ENCODE measurements at regions not wholly inside any gene's neighbourhood (a gene's known extent, or its start where the extent isn't known, plus 50 kb on each side); places are given as distances from the start of the nearest gene placed in this dataset.

DNA sequence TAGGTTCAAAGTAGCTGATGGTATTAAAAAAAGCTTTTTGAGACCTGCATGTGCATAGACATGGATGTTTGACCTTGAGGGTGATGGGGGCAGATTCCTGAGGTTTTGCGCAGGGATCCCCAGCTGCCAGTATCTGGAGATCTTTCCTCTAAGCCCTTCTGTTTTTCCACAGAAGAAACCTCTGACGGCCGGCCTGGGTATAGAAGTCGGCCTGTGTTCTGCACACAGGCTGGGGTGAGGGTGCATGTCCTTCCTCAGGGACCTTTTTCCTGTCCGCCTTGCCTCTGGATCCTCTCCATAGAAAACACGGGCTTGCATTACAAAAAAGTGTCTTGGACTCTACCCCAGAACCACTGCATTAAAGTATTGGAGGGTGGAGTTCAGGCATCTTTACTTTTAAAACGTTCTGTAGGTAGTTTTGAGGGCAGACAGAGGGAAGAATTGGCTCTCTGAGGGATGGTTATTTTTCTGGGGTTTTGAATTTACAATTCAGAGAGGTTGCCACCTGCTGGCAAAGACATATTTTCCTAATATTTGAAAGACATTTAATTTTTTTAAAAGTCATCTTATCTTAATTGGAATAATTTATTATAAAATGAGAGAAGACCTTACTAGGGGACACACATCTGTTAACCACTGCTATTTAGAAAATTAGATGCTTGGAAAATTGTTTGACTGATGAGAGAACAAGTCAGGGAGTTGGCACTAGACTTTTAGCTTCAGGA is 350.6 kb downstream of the DCDC2C start:
- H3K79me2 ChIP-seq (ENCODE audit: control insufficient read depth, low read length): no peaks in the 10 kb centered on the region
- no peaks in the 10 kb centered on the region for H3K4me1 ChIP-seq (ENCODE audit: control insufficient read depth, low read length)
- no peaks in the 10 kb centered on the region for H3K9me3 ChIP-seq (ENCODE audit: control insufficient read depth, insufficient read depth, low read length)
- H3K27me3 ChIP-seq (ENCODE audit: control insufficient read depth, low read length): peaks cover 6% of the 10 kb centered on the region; the same call in 1 of the 2 replicates
- no peak overlapping the region for H3K4me2 ChIP-seq (ENCODE audit: low read length)
- no peak overlapping the region for H3K4me3 ChIP-seq (ENCODE audit: low read length)
- H3K36me3 ChIP-seq (ENCODE audit: control insufficient read depth, low read length): no peaks in the 10 kb centered on the region
- TF ChIP-seq, protein P1, sequence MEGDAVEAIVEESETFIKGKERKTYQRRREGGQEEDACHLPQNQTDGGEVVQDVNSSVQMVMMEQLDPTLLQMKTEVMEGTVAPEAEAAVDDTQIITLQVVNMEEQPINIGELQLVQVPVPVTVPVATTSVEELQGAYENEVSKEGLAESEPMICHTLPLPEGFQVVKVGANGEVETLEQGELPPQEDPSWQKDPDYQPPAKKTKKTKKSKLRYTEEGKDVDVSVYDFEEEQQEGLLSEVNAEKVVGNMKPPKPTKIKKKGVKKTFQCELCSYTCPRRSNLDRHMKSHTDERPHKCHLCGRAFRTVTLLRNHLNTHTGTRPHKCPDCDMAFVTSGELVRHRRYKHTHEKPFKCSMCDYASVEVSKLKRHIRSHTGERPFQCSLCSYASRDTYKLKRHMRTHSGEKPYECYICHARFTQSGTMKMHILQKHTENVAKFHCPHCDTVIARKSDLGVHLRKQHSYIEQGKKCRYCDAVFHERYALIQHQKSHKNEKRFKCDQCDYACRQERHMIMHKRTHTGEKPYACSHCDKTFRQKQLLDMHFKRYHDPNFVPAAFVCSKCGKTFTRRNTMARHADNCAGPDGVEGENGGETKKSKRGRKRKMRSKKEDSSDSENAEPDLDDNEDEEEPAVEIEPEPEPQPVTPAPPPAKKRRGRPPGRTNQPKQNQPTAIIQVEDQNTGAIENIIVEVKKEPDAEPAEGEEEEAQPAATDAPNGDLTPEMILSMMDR (IDR thresholded peaks at IDR 0.05; ENCODE audit: low read depth, low read length, poor library complexity, severe bottlenecking): no peak
- TF ChIP-seq EZH2phosphoT487 (IDR thresholded peaks at IDR 0.05; ENCODE audit: borderline replicate concordance, low read length): no peak
- no peaks in the 10 kb centered on the region for H3F3A ChIP-seq (ENCODE audit: control insufficient read depth, insufficient read depth)
- no peaks in the 10 kb centered on the region for H4K20me1 ChIP-seq (ENCODE audit: control insufficient read depth, insufficient read depth, low read depth, low read length)
- H3K9me2 ChIP-seq (replicated peaks; ENCODE audit: control insufficient read depth, low read length): no peaks in the 10 kb centered on the region
- H3K27ac ChIP-seq (ENCODE audit: low read depth, low read length): no peak overlapping the region

DNA sequence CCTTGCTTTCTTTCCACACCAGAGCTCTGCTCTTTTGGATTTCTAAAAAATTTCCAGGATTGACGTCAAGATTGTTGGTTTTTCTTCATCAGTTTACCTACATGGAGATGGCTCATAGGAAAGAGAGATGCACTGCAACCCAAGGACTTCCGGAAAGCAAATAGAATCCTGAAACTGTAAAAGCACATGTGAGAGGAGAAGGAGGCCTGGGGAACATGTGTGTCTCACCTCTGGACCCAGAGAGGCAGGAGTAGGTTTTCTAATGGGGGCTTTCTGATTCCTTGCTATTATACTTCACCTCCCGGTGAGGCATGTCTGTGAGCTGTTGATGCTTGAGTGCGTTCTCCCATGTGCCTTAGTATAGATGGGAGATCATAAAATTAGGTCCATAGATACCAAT is 362.8 kb downstream of the DCDC2C start:
- H3K4me3 ChIP-seq (ENCODE audit: low read length): no peak overlapping the region
- TF ChIP-seq EZH2phosphoT487 (IDR thresholded peaks at IDR 0.05; ENCODE audit: borderline replicate concordance, low read length): no peak
- TF ChIP-seq, protein P1 (IDR thresholded peaks at IDR 0.05; ENCODE audit: low read depth, low read length, poor library complexity, severe bottlenecking): no peak

DNA sequence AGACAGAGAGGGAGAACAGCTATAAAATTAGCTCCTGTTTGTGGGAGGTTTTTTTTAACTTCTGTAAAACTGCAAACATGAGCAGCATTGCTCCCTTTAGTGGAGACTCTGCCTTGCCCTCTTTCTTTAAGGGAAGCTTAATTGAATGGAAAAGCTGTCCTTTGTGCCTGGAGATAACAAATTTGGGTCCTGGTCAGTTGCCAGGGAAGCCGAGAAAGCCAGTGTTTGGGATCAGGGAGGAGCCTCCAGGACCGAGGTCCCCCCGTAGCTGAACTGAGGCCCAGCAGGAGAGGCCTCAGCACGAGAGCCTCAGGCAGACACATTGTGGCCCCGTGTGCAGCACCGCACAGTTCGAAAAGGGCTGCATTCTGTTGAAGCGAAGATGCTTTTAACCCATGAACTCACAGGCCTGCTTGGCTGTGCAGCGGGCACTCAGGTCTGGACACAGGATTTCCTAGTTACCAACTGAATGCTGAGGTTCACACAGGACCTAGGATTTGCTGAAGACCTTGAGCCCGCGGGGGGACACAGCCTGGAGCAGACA is 369.7 kb downstream of the DCDC2C start:
- H3K27ac ChIP-seq (ENCODE audit: low read depth, low read length): no peak overlapping the region
- no peaks in the 10 kb centered on the region for H3K4me1 ChIP-seq (ENCODE audit: control insufficient read depth, low read length)
- no peak overlapping the region for H3K4me2 ChIP-seq (ENCODE audit: low read length)
- no peaks in the 10 kb centered on the region for H3K36me3 ChIP-seq (ENCODE audit: control insufficient read depth, low read length)
- H4K20me1 ChIP-seq (ENCODE audit: control insufficient read depth, insufficient read depth, low read depth, low read length): no peaks in the 10 kb centered on the region
- H3K27me3 ChIP-seq (ENCODE audit: control insufficient read depth, low read length): no peaks in the 10 kb centered on the region
- no peaks in the 10 kb centered on the region for H3F3A ChIP-seq (ENCODE audit: control insufficient read depth, insufficient read depth)
- TF ChIP-seq EZH2phosphoT487 (IDR thresholded peaks at IDR 0.05; ENCODE audit: borderline replicate concordance, low read length): no peak
- TF ChIP-seq, protein P1 (IDR thresholded peaks at IDR 0.05; ENCODE audit: low read depth, low read length, poor library complexity, severe bottlenecking): no peak
- H3K9me3 ChIP-seq (ENCODE audit: control insufficient read depth, insufficient read depth, low read length): no peaks in the 10 kb centered on the region
- no peak overlapping the region for H3K4me3 ChIP-seq (ENCODE audit: low read length)
- no peaks in the 10 kb centered on the region for H3K79me2 ChIP-seq (ENCODE audit: control insufficient read depth, low read length)
- no peaks in the 10 kb centered on the region for H3K9me2 ChIP-seq (replicated peaks; ENCODE audit: control insufficient read depth, low read length)

More for the DNA sequence above, 362.8 kb downstream of the DCDC2C start:
- H3K36me3 ChIP-seq (ENCODE audit: control insufficient read depth, low read length): no peaks in the 10 kb centered on the region
- H3F3A ChIP-seq (ENCODE audit: control insufficient read depth, insufficient read depth): no peaks in the 10 kb centered on the region
- H4K20me1 ChIP-seq (ENCODE audit: control insufficient read depth, insufficient read depth, low read depth, low read length): no peaks in the 10 kb centered on the region
- H3K9me3 ChIP-seq (ENCODE audit: control insufficient read depth, insufficient read depth, low read length): no peaks in the 10 kb centered on the region
- H3K4me2 ChIP-seq (ENCODE audit: low read length): no peak overlapping the region
- H3K4me1 ChIP-seq (ENCODE audit: control insufficient read depth, low read length): no peaks in the 10 kb centered on the region
- no peaks in the 10 kb centered on the region for H3K79me2 ChIP-seq (ENCODE audit: control insufficient read depth, low read length)
- no peak overlapping the region for H3K27ac ChIP-seq (ENCODE audit: low read depth, low read length)
- no peaks in the 10 kb centered on the region for H3K9me2 ChIP-seq (replicated peaks; ENCODE audit: control insufficient read depth, low read length)
- H3K27me3 ChIP-seq (ENCODE audit: control insufficient read depth, low read length): no peaks in the 10 kb centered on the region
